Vagina (tissue), 2 donors: ENCODE measurements at regions not wholly inside any gene's neighbourhood (a gene's known extent, or its start where the extent isn't known, plus 50 kb on each side); places are given as distances from the start of the nearest gene placed in this dataset.

Experiments used
- POLR2A ChIP-seq, 2 donors: fragments of 450-650 bp; IDR thresholded peaks; one replicate each; pipeline ENCODE4 v1.6.1; 2017; ENCODE audit warnings: antibody characterized with exemption in 2 of 2, mild to moderate bottlenecking in 2 of 2, moderate library complexity in 2 of 2
- TF ChIP-seq, protein P1 (sequence below), 3 experiments: fragments of 450-650 bp in 2 of 3; fragments of 200-600 bp in 1 of 3; sonication (generic) in 1 of 3; IDR thresholded peaks; one replicate each; pipeline ENCODE4 v1.5.1; 2017 to 2019; ENCODE audit warnings: antibody characterized with exemption in 3 of 3, mild to moderate bottlenecking in 2 of 3, moderate library complexity in 2 of 3

DNA sequence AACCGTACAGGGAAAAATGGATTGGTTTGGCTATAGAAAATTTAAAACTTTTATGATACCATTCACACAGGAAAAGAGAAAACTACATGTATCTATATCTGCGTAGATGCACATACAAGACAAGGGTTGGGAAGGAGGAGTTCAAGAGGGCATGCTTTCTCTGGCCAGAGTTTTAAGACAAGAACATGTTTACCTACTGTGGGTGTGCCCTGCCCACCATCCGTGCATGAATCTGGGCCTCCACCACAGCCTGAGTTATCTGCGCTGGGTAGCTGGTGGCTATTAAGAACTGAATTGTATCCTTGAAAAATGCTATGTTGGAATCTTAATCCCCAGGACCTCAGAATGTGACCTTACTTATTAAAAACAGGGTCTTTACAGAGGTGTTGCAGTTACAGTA is 151.6 kb downstream of the AASDH start:
- TF ChIP-seq, protein P1, sequence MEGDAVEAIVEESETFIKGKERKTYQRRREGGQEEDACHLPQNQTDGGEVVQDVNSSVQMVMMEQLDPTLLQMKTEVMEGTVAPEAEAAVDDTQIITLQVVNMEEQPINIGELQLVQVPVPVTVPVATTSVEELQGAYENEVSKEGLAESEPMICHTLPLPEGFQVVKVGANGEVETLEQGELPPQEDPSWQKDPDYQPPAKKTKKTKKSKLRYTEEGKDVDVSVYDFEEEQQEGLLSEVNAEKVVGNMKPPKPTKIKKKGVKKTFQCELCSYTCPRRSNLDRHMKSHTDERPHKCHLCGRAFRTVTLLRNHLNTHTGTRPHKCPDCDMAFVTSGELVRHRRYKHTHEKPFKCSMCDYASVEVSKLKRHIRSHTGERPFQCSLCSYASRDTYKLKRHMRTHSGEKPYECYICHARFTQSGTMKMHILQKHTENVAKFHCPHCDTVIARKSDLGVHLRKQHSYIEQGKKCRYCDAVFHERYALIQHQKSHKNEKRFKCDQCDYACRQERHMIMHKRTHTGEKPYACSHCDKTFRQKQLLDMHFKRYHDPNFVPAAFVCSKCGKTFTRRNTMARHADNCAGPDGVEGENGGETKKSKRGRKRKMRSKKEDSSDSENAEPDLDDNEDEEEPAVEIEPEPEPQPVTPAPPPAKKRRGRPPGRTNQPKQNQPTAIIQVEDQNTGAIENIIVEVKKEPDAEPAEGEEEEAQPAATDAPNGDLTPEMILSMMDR (IDR thresholded peaks at IDR 0.05), result no peak
- no peak for TF ChIP-seq POLR2A (IDR thresholded peaks at IDR 0.05)
